Fibroblast of gingiva (primary cell): ENCODE measurements at regions not wholly inside any gene's neighbourhood (a gene's known extent, or its start where the extent isn't known, plus 50 kb on each side); places are given as distances from the start of the nearest gene placed in this dataset.

Experiments used
- DNase-seq: peaks from one replicate; pipeline ENCODE4 v3.0.0-alpha.2; 2011; ENCODE audit warnings: low read depth

- no peak for DNase-seq
Measured at GRCh38 chr22:48807155-48807554, 1020.5 kb downstream of the BRD1 start.

- DNase-seq, result no peak
Measured at GRCh38 chr22:48806227-48806781, 1021.4 kb downstream of the BRD1 start.

GRCh38 chr22:48805516-48805915 lies 1022.2 kb downstream of the BRD1 start:
- no peak for DNase-seq

GRCh38 chr22:48804811-48805301 lies 1022.8 kb downstream of the BRD1 start:
- no peak for DNase-seq

- no peak for DNase-seq
Measured at GRCh38 chr22:48803948-48804810, 1023.5 kb downstream of the BRD1 start.

- no peak for DNase-seq
Measured at GRCh38 chr22:48803171-48803947, 1024.3 kb downstream of the BRD1 start.

- no peak for DNase-seq
Measured at GRCh38 chr22:48802576-48802975, 1025.1 kb downstream of the BRD1 start.

GRCh38 chr22:48800886-48801607 lies 1026.6 kb downstream of the BRD1 start:
- DNase-seq, result no peak

GRCh38 chr22:48800036-48800885 lies 1027.4 kb downstream of the BRD1 start:
- no peak for DNase-seq

- DNase-seq, result no peak
Measured at GRCh38 chr22:48799227-48799970, 1028.3 kb downstream of the BRD1 start.

- no peak for DNase-seq
Measured at GRCh38 chr22:48798281-48799226, 1029.1 kb downstream of the BRD1 start.

GRCh38 chr22:48797731-48798130 lies 1029.9 kb downstream of the BRD1 start:
- no peak for DNase-seq

GRCh38 chr22:48796310-48797015 lies 1031.2 kb downstream of the BRD1 start:
- DNase-seq, result no peak

- DNase-seq, result no peak
Measured at GRCh38 chr22:48795664-48796063, 1032.0 kb downstream of the BRD1 start.

GRCh38 chr22:48794906-48795305 lies 1032.8 kb downstream of the BRD1 start:
- DNase-seq, result no peak

- DNase-seq, result no peak
Measured at GRCh38 chr22:48793949-48794348, 1033.7 kb downstream of the BRD1 start.

GRCh38 chr22:48786679-48786996 lies 1041.0 kb downstream of the BRD1 start:
- no peak for DNase-seq

GRCh38 chr22:48785792-48786678 lies 1041.6 kb downstream of the BRD1 start:
- DNase-seq, result no peak
